ENCODE measurements at regions not wholly inside any gene's neighbourhood (a gene's known extent, or its start where the extent isn't known, plus 50 kb on each side); places are given as distances from the start of the nearest gene placed in this dataset.

- Histone ChIP-seq H4K20me1 (ENCODE audit: low read depth, low read length) (no peaks in the 10 kb centered on the region), H3K79me2 (ENCODE audit: insufficient read depth, low read length) (no peaks in the 10 kb centered on the region), H3K36me3 (ENCODE audit: low read length) (no peaks in the 10 kb centered on the region), H3K4me2 (ENCODE audit: low read depth, low read length, poor library complexity, severe bottlenecking) (no peak overlapping the region), H3K9me3 (ENCODE audit: insufficient read depth, low read length) (no peaks in the 10 kb centered on the region), H2AFZ (ENCODE audit: low read depth, low read length, severe bottlenecking) (no peak overlapping the region), H3K4me3 (ENCODE audit: insufficient read depth, low read length, poor library complexity, severe bottlenecking) (no peak overlapping the region), H3K27me3 (ENCODE audit: low read length) (no peaks in the 10 kb centered on the region), H3F3A (ENCODE audit: insufficient read depth) (no peaks in the 10 kb centered on the region), H3K9ac (ENCODE audit: low read length) (no peak overlapping the region), H3K9me2 (replicated peaks; ENCODE audit: insufficient read depth, low read length) (no peaks in the 10 kb centered on the region), H3K27ac (ENCODE audit: low read depth, low read length) (no peak overlapping the region)
- TF ChIP-seq, protein P1, sequence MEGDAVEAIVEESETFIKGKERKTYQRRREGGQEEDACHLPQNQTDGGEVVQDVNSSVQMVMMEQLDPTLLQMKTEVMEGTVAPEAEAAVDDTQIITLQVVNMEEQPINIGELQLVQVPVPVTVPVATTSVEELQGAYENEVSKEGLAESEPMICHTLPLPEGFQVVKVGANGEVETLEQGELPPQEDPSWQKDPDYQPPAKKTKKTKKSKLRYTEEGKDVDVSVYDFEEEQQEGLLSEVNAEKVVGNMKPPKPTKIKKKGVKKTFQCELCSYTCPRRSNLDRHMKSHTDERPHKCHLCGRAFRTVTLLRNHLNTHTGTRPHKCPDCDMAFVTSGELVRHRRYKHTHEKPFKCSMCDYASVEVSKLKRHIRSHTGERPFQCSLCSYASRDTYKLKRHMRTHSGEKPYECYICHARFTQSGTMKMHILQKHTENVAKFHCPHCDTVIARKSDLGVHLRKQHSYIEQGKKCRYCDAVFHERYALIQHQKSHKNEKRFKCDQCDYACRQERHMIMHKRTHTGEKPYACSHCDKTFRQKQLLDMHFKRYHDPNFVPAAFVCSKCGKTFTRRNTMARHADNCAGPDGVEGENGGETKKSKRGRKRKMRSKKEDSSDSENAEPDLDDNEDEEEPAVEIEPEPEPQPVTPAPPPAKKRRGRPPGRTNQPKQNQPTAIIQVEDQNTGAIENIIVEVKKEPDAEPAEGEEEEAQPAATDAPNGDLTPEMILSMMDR (IDR thresholded peaks at IDR 0.05; ENCODE audit: insufficient read depth, low read length, poor library complexity, severe bottlenecking): no peak
- TF ChIP-seq EZH2phosphoT487 (conservative IDR thresholded peaks at IDR 0.05; ENCODE audit: low read length): no peak
Observed at GRCh38 chrX:39616731-39617130, 481.0 kb downstream of the BCOR start.

GRCh38 chrX:39618178-39618577 is 479.6 kb downstream of the BCOR start:
- no peaks in the 10 kb centered on the region for H3K79me2 ChIP-seq (ENCODE audit: insufficient read depth, low read length)
- no peak overlapping the region for H2AFZ ChIP-seq (ENCODE audit: low read depth, low read length, severe bottlenecking)
- H3K36me3 ChIP-seq (ENCODE audit: low read length): no peaks in the 10 kb centered on the region
- H3F3A ChIP-seq (ENCODE audit: insufficient read depth): no peaks in the 10 kb centered on the region
- no peak overlapping the region for H3K4me2 ChIP-seq (ENCODE audit: low read depth, low read length, poor library complexity, severe bottlenecking)
- H3K9ac ChIP-seq (ENCODE audit: low read length): no peak overlapping the region
- no peaks in the 10 kb centered on the region for H3K9me3 ChIP-seq (ENCODE audit: insufficient read depth, low read length)
- no peak overlapping the region for H3K27ac ChIP-seq (ENCODE audit: low read depth, low read length)
- no peaks in the 10 kb centered on the region for H3K27me3 ChIP-seq (ENCODE audit: low read length)
- no peaks in the 10 kb centered on the region for H4K20me1 ChIP-seq (ENCODE audit: low read depth, low read length)
- H3K4me3 ChIP-seq (ENCODE audit: insufficient read depth, low read length, poor library complexity, severe bottlenecking): no peak overlapping the region
- H3K9me2 ChIP-seq (replicated peaks; ENCODE audit: insufficient read depth, low read length): no peaks in the 10 kb centered on the region
- TF ChIP-seq, protein P1 (IDR thresholded peaks at IDR 0.05; ENCODE audit: insufficient read depth, low read length, poor library complexity, severe bottlenecking): no peak
- TF ChIP-seq EZH2phosphoT487 (conservative IDR thresholded peaks at IDR 0.05; ENCODE audit: low read length): no peak

- TF ChIP-seq, protein P1 (IDR thresholded peaks at IDR 0.05; ENCODE audit: insufficient read depth, low read length, poor library complexity, severe bottlenecking): no peak
- no peak for TF ChIP-seq EZH2phosphoT487 (conservative IDR thresholded peaks at IDR 0.05; ENCODE audit: low read length)
- Histone ChIP-seq H3K27me3 (ENCODE audit: low read length) (no peaks in the 10 kb centered on the region), H3K9me3 (ENCODE audit: insufficient read depth, low read length) (no peaks in the 10 kb centered on the region), H3K9ac (ENCODE audit: low read length) (no peak overlapping the region), H3K4me2 (ENCODE audit: low read depth, low read length, poor library complexity, severe bottlenecking) (no peak overlapping the region), H2AFZ (ENCODE audit: low read depth, low read length, severe bottlenecking) (no peak overlapping the region), H4K20me1 (ENCODE audit: low read depth, low read length) (no peaks in the 10 kb centered on the region), H3K4me3 (ENCODE audit: insufficient read depth, low read length, poor library complexity, severe bottlenecking) (no peak overlapping the region), H3K36me3 (ENCODE audit: low read length) (no peaks in the 10 kb centered on the region), H3K9me2 (replicated peaks; ENCODE audit: insufficient read depth, low read length) (no peaks in the 10 kb centered on the region), H3K27ac (ENCODE audit: low read depth, low read length) (no peak overlapping the region), H3F3A (ENCODE audit: insufficient read depth) (no peaks in the 10 kb centered on the region), H3K79me2 (ENCODE audit: insufficient read depth, low read length) (no peaks in the 10 kb centered on the region)
Observed at GRCh38 chrX:39619182-39620009, 478.4 kb downstream of the BCOR start.
